ENCODE measurements at regions not wholly inside any gene's neighbourhood (a gene's known extent, or its start where the extent isn't known, plus 50 kb on each side); places are given as distances from the start of the nearest gene placed in this dataset.
"Not testable (repeated sequence)": the region's sequence is repeated elsewhere in the genome, so short reads cannot be mapped to it uniquely, and the experiment has no call there.

GRCh38 chr14:41549821-41550607, 56.7 kb upstream of the LRFN5 start:
- no peak for DNase-seq (ENCODE audit: low read depth in 2 of 2)

GRCh38 chr14:41549282-41549681, 57.4 kb upstream of the LRFN5 start:
- no peak for DNase-seq (ENCODE audit: low read depth in 2 of 2)

DNA sequence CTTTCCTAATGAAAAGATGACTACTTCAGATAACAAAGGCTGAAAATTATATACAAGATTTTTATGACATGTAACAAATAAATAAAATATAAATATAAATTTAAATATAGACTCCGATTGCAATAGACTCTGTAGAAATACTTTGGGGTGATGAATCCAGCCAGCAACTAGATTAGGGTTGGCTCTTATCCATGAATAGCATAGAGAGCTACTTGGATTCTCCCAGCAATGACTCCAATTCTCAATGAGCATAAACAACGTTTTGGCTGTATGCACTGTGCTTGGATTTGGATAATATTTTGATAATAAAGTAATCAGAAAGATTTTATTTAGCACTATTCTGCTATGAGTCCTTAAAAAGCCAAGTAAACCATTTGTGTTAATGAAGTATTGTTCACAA, 58.0 kb upstream of the LRFN5 start:
- no peak for DNase-seq (ENCODE audit: low read depth in 2 of 2)

GRCh38 chr14:41541333-41541732, 65.3 kb upstream of the LRFN5 start:
- DNase-seq (ENCODE audit: low read depth in 2 of 2) = no peak

- no peak for DNase-seq (ENCODE audit: low read depth in 2 of 2)
Measured at GRCh38 chr14:41532255-41532654, 74.4 kb upstream of the LRFN5 start.

DNA sequence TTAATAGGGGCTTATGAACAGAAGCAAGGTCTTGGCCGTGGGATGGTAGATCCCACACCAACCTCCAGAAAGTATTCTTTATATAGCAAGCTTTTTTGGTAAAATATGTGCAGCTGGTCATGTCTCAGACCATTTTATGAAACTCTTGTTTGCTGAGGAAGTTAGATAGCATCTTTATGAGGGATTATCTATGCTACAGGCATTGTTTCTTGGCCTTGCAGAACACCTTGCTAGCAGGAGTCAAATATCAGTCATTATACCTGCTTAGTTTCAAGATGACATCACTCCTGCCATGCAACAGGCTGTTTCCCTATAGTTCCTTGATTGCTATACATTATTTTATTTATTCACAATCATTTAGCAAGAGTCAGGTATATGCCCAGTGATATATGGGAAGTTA, 84.8 kb upstream of the LRFN5 start:
- no peak for DNase-seq (ENCODE audit: low read depth in 2 of 2)

DNA sequence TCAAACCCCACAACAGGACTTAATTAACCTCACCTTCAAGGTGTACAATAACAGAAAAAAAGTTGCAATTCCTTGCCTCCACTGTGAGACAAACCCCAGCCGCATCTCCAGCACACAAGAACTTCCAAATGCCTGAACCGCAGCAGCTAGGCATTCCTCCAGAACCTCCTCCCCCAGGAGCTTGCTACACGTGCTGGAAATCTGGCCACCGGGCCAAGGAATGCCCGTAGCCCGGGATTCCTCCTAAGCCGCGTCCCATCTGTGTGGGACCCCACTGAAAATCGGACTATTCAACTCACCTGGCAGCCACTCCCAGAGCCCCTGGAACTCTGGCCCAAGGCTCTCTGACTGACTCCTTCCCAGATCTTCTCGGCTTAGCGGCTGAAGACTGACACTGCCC, 88.6 kb upstream of the LRFN5 start:
- DNase-seq (ENCODE audit: low read depth in 2 of 2) = not testable (repeated sequence)

DNA sequence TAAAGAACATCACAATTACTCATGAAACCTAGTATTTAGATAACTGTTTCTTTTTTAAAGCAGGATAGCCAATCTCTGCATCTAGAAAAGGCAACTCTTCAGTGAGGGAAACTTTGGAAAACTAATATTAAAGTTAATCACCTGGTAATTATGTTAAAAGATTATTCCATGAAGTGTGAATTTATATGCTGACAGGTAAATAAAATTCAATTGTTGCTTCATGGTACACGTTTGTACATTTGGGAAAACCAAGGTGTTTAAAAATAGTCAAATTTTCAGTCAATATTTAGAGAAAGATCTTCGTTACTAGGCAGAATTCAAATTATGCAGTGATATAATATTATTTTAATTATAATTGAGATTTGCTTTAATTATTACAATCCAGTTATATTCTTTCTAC, 100.1 kb upstream of the LRFN5 start:
- DNase-seq (ENCODE audit: low read depth in 2 of 2) = no peak

DNA sequence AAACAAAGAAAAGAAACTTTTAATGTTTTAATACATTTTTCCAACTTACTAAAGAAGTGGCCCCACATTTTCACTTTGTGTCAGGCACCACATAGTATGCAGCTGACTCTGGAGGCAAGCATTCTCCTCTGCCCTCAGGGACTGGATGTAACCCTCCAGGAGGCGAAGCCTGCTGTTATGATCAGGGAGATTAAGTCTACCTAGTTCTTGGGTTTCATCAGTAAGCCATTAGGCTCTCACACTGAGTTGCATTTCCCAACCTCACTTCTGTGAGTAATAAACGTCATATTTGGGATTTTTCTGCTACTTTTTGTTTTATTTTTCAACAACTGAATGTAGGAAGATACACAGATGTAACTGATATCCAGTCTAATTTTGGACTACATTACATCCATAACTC, 101.2 kb upstream of the LRFN5 start:
- no peak for DNase-seq (ENCODE audit: low read depth in 2 of 2)

DNA sequence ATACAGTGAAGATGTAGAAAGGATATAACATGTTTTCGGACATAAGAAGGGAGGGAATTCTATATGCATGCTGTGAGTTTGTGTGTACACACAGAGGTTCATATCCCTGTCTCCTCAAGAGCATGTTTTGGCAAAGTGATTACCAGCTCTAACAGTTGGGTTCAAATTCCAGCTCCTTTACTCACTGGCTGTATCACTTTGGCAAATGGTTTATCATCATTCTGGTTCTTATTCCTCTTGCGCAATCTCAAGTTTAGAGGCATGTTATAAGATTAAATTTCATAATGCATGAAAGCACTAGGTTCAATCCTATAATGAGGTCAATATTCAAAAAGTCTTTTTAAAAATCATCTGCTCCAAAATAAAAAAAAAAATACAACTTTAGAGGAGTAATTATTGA, 107.7 kb upstream of the LRFN5 start:
- no peak for DNase-seq (ENCODE audit: low read depth in 2 of 2)

DNA sequence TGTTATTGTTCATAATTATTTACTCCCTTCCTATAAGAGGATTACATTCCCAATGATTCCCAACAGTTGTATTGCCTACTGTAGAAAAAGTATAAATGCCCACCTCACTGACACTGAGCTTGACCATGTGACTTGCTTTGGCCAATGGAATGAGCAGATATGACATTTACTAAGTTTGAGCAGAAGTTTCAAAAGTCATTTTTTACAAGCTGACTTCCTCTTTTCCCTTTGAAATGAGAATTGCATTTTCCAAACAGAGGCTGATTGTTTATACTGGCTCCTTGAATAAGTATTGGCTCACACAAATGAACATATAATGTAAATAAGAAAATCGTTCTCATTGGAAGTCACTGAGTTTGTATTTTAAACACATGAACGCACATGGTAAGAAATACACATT, 116.4 kb upstream of the LRFN5 start:
- no peak for DNase-seq (ENCODE audit: low read depth in 2 of 2)

DNA sequence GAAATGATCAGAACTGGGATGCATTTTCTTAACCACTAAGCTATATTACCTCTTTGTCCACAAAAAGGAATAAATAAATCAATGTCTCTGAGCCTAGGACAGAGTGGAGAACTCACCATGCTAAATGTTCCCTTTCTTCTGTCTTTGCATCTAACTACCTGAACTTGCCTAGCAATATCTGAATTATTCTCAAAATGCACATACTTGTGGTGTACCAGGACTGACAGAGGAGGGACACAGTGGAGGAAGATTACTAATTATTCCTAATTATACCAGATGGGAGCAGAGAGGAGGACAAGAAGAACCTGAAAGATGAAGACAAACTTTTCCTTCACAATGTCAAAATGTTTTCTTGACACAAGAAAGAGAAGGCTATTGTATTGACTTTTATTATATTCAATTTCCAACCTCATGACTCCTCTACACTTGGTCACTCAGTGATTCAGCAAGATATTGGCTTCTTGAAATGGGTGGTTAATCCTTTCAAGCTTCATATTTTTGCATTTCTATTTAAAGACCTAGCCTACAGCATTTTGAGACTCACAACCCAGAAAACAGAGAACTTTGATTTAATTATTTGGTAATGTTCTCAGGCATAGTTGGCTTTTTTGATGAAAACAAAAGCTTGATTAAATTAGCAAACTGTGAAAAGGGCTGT, 117.2 kb upstream of the LRFN5 start:
- no peak for DNase-seq (ENCODE audit: low read depth in 2 of 2)

GRCh38 chr14:41488401-41488800, 118.3 kb upstream of the LRFN5 start:
- DNase-seq (ENCODE audit: low read depth in 2 of 2) = no peak

DNA sequence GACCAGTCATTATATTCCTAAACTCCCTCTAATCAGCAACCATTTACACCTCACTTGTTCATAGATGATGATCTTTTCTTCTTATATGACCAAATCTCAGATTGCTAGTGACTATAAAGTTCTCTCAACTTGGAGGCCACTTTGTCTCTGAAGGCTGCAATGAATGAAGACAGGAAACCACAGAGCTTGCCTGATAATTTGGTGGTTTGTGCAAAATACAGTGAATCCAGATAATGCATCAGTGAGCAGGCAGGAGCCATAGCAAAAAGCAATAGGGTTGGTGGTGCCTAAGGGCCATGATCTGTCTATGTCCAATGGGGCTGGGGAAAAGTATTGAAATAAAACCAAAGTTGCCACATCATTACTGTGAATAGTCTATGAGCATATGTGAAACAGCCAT, 123.8 kb upstream of the LRFN5 start:
- no peak for DNase-seq (ENCODE audit: low read depth in 2 of 2)

- no peak for DNase-seq (ENCODE audit: low read depth in 2 of 2)
Measured at GRCh38 chr14:41476526-41476925, 130.2 kb upstream of the LRFN5 start.

DNA sequence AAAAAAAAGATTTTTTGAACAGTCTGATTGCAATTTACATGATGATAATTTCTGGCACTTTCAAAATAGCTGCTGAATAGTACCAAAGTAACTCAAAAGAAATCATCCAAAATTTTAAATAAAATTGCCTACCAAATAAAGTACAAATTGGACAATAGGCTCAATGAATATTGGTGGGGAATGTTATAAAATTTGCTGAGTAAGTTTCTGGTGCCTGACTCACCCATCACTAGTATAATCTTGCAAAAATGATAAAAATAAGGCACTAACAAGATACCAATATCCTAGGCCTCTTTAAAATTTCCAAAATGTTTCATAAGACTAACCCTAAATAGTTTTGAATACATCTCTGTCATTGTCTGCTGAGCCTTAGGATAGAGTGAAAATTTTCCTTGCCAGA, 145.3 kb upstream of the LRFN5 start:
- DNase-seq (ENCODE audit: low read depth in 2 of 2) = no peak

DNA sequence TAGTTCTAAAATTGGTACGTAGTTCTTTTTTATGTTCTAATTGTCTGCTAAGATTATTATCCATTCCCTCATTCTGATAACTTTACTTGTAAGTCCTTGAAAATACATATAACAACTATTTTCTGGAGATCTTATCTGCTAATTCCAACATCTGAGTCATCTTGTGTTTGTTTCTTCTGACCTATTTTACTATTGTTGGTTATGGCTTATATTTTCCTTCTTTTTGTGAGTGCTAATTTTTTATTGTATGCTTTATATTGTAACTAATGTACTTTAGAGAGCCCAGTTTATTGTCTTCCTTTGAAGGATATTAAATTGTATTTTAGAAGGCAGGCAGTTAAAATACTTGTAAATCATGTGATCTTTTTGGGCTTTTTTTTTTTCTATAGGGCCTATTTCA, 149.3 kb upstream of the LRFN5 start:
- DNase-seq (ENCODE audit: low read depth in 2 of 2) = no peak

DNA sequence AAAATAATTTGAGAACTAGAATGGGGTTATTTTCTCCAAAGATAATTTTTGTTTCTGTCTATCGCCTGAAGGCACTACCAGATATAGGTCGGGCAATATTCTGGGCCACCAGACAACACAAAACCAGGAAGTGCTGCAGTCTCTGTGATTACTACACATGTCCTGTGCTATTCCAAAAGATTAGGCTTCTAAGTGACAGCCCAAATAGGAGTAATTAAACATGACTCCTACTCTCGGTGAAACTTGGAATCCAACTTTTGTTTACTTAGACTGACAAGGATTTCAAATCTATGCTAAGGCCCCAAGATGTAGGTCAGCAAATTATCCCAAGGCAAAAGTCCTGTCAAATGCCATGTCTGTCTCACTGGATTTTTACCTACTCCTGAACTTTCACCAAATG, 157.6 kb upstream of the LRFN5 start:
- DNase-seq (ENCODE audit: low read depth in 2 of 2) = no peak

GRCh38 chr14:41446008-41446407, 160.7 kb upstream of the LRFN5 start:
- no peak for DNase-seq (ENCODE audit: low read depth in 2 of 2)

DNA sequence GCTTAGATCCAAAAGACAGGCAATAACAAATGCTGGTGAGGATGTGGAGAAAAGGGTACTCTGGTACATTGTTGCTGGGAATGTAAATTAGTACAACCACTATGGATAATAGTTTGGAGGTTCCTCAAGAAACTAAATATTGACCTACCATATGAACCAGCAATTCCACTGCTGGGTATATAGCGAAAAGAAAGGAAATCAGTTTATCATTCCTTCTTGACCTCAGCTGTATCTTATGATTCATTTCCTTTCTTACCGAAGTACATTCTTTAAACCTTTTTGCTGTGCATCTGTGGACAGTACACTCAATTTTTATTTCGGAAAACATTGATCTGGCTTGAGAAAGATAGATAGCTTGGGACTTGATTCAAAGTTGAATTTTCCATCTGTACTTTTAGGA, 183.2 kb upstream of the LRFN5 start:
- no peak for DNase-seq (ENCODE audit: low read depth in 2 of 2)

- DNase-seq (ENCODE audit: low read depth in 2 of 2) = not testable (repeated sequence)
Measured at GRCh38 chr14:41421308-41421707, 185.4 kb upstream of the LRFN5 start.

DNA sequence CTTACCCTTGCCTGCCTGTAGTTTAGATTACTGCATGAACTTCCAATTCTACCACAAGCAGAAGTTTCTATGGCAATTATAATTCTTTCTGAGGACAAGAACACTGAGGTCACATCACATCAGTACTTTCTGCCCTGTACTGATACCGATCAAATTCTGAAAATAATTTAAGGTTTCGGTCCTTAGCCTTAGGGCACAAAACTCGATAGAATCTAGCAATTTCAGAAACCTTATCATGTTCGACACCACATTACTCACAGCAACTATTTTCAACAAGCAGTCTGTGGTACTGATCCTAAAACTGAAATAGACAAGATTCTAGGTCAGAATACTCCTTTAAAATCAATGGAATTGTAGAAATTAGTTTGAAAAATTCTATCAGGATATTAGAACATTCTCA, 187.0 kb upstream of the LRFN5 start:
- no peak for DNase-seq (ENCODE audit: low read depth in 2 of 2)

- DNase-seq (ENCODE audit: low read depth in 2 of 2) = no peak
Measured at GRCh38 chr14:41418851-41419250, 187.8 kb upstream of the LRFN5 start.

DNA sequence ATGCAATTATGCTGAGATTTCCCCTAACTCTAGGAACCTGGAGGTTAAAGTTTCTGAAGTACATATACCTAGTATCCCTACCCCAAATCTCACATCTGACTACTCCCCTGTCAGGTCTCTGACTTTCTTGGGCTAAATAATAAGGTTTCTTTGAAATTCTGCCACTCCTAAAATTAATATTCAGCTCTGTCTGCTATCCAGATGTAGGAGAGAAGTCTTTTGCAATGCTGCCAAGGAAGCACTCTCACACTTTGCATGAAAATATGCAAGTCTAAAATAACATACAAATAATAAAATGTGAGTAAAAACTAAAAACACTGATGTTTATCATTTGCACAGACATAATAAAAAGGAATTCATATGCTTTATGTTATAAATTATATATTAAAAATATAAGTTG, 196.9 kb upstream of the LRFN5 start:
- no peak for DNase-seq (ENCODE audit: low read depth in 2 of 2)
